K562 (cell line): ENCODE measurements at regions not wholly inside any gene's neighbourhood (a gene's known extent, or its start where the extent isn't known, plus 50 kb on each side); places are given as distances from the start of the nearest gene placed in this dataset.
"Not testable (repeated sequence)": the region's sequence is repeated elsewhere in the genome, so short reads cannot be mapped to it uniquely, and the experiment has no call there.

Source experiments
- ATAC-seq: fragments of 200-7000 bp; cut with Tn5 transposase; 3 replicates; pipeline ENCODE4 v1.9.1; 2020; ENCODE audit warnings: moderate library complexity
- BruUV-seq: library from RNA; stranded (reverse); fragments of 400-500 nt; replicated peaks from 2 replicates; lab custom pipeline; 2021; lab: Mats Ljungman, UMichigan
- CTCF ChIA-PET: fragments of 300-600 bp; formaldehyde crosslinking; extraction: SDS; loops from one replicate; lab custom pipeline; 2021; ENCODE audit warnings: low intra/inter-chr PET ratio; lab: Yijun Ruan, JAX
- POLR2A ChIA-PET: fragments of 300-600, 350-650 bp; sonication (Branson Sonifier 250); formaldehyde crosslinking; extraction: SDS; loops from one replicate; lab custom pipeline; 2021; ENCODE audit warnings: antibody characterized with exemption, inconsistent platforms; lab: Yijun Ruan, JAX
- DNase-seq, 4 experiments: peaks; one replicate each; pipeline versions ENCODE4 v3.0.0 to v3.0.0-alpha.2; 2011 to 2018; ENCODE audit warnings: low spot score in 3 of 4, mixed read lengths in 3 of 4; ENCODE audit errors: extremely low read depth in 1 of 4
- FAIRE-seq: peaks from 2 replicates; lab custom pipeline; 2011; peaks lifted over from hg19 to GRCh38; lab: Jason Lieb, UNC
- H2AFZ ChIP-seq: 2 replicates; pipeline ENCODE4 v1.6.0; 2011; ENCODE audit warnings: low read depth, low read length, control low read depth, inconsistent platforms
- H3K27ac ChIP-seq: fragments of 200-600 bp; 3 replicates; pipeline ENCODE4 v1.8.0; 2011; ENCODE audit warnings: low read depth, mild to moderate bottlenecking, control low read depth, inconsistent platforms, low read length, moderate library complexity, mixed read lengths; ENCODE audit errors: extremely low read depth
- H3K27me3 ChIP-seq, 2 experiments: fragments of 300-600 bp in 1 of 2; 2 replicates in 1 of 2; 3 replicates in 1 of 2; pipeline versions ENCODE4 v1.6.0 to v1.8.0; 2011; ENCODE audit warnings: inconsistent platforms in 2 of 2, low read length in 2 of 2, mild to moderate bottlenecking in 1 of 2, mixed read lengths in 1 of 2, moderate library complexity in 1 of 2; ENCODE audit not compliant: control insufficient read depth in 2 of 2, insufficient read depth in 2 of 2
- H3K36me3 ChIP-seq: fragments of 300-600 bp; 3 replicates; pipeline ENCODE4 v1.8.0; 2011; ENCODE audit warnings: mild to moderate bottlenecking, low read length, inconsistent platforms; ENCODE audit not compliant: control insufficient read depth, insufficient read depth
- H3K4me1 ChIP-seq, 2 experiments: fragments of 200-600 bp in 1 of 2; replicated peaks in 1 of 2; 2 replicates in 1 of 2; 3 replicates in 1 of 2; pipeline versions ENCODE4 v1.5.1 to v1.8.0; 2011; ENCODE audit warnings: inconsistent platforms in 2 of 2, low read length in 2 of 2, mild to moderate bottlenecking in 1 of 2, mixed read lengths in 1 of 2, moderate library complexity in 1 of 2; ENCODE audit not compliant: control insufficient read depth in 2 of 2, insufficient read depth in 2 of 2
- H3K4me2 ChIP-seq: 2 replicates; pipeline ENCODE4 v1.6.1; 2011; ENCODE audit warnings: low read length, control low read depth, inconsistent platforms, mixed read lengths; ENCODE audit not compliant: insufficient read depth
- H3K4me3 ChIP-seq: fragments of 200-600 bp; sonication (generic), shearing (Covaris generic); 2 replicates; pipeline ENCODE4 v1.5.1; 2016; ENCODE audit warnings: control low read depth, inconsistent platforms
- H3K79me2 ChIP-seq: fragments of 200-600 bp; 3 replicates; pipeline ENCODE4 v1.8.0; 2011; ENCODE audit warnings: low read length, inconsistent platforms; ENCODE audit not compliant: control insufficient read depth, insufficient read depth
- H3K9ac ChIP-seq, 2 experiments: 2 replicates each; pipeline versions ENCODE4 v1.6.0 to v1.6.1; 2011; ENCODE audit warnings: low read depth in 2 of 2, low read length in 2 of 2, control low read depth in 1 of 2, inconsistent platforms in 1 of 2, mild to moderate bottlenecking in 1 of 2, mixed read lengths in 1 of 2; ENCODE audit not compliant: insufficient read depth in 1 of 2
- H3K9me1 ChIP-seq: one replicate; pipeline ENCODE4 v1.6.0; 2011; ENCODE audit warnings: inconsistent platforms, mild to moderate bottlenecking, low read length, moderate library complexity; ENCODE audit not compliant: control insufficient read depth, insufficient read depth
- H3K9me3 ChIP-seq: replicated peaks from 2 replicates; pipeline ENCODE4 v1.5.1; 2011; ENCODE audit warnings: low read depth, low read length, inconsistent platforms; ENCODE audit not compliant: control insufficient read depth, insufficient read depth
- H4K20me1 ChIP-seq: replicated peaks from 2 replicates; pipeline ENCODE4 v1.6.1; 2011; ENCODE audit warnings: low read length, inconsistent platforms, mixed read lengths; ENCODE audit not compliant: control insufficient read depth, insufficient read depth
- CTCF ChIP-seq, 3 experiments: IDR thresholded peaks in 2 of 3; conservative IDR thresholded peaks in 1 of 3; 2 replicates each; pipeline ENCODE4 v1.5.1; 2011 to 2012; ENCODE audit warnings: low read length in 3 of 3, mild to moderate bottlenecking in 3 of 3, control low read depth in 2 of 3, improper control_type of control experiment in 1 of 3, inconsistent platforms in 1 of 3, low read depth in 1 of 3, mixed read lengths in 1 of 3, moderate library complexity in 1 of 3; ENCODE audit not compliant: insufficient read depth in 2 of 3
- SMC3 ChIP-seq: conservative IDR thresholded peaks from 2 replicates; pipeline ENCODE4 v1.6.1; 2011; ENCODE audit warnings: low read depth, low read length, improper control_type of control experiment; ENCODE audit not compliant: insufficient read depth
- ZNF384 ChIP-seq: IDR thresholded peaks from 2 replicates; pipeline ENCODE4 v1.6.1; 2012; ENCODE audit warnings: low read depth, low read length, improper control_type of control experiment
- WGBS: fragments of 100-300 bp; shearing (Covaris generic); methylation state at CpG from one replicate; pipeline ENCODE4 v1.1.6; 2016; ENCODE audit warnings: low coverage, mixed read lengths; ENCODE audit not compliant: insufficient coverage; ENCODE audit errors: missing lambda C conversion rate; 5-methylcytosine and 5-hydroxymethylcytosine counted together
- in situ Hi-C: fragments of 300-500 bp; cut with MboI; formaldehyde crosslinking; loops from 4 replicates; pipeline ENCODE4 v1.15.0; 2018; ENCODE audit warnings: inconsistent platforms, mixed read lengths
- intact Hi-C: fragments of 100-400 bp; cut with micrococcal nuclease; formaldehyde crosslinking; loops from 2 replicates; pipeline ENCODE4 v1.14.2; 2022

- H3K4me3 ChIP-seq, POLR2A ChIA-PET, DNase-seq, H3K9me3 ChIP-seq, in situ Hi-C loops, H3K9me1 ChIP-seq, H3K9ac ChIP-seq, H3K4me2 ChIP-seq, H2AFZ ChIP-seq, BruUV-seq, H3K27ac ChIP-seq, H3K4me1 ChIP-seq, H3K79me2 ChIP-seq, intact Hi-C loops, H4K20me1 ChIP-seq, FAIRE-seq, ATAC-seq, CTCF ChIA-PET, H3K27me3 ChIP-seq, H3K36me3 ChIP-seq: not testable (repeated sequence)
- TF ChIP-seq SMC3 (peak; percentile 46; the same call in 1 of the 2 replicates), ZNF384 (peak; percentile 91), CTCF (IDR thresholded peaks at IDR 0.05 in 2 of 3, conservative IDR thresholded peaks at IDR 0.05 in 1 of 3; ENCODE audit: insufficient read depth in 2 of 3, low read depth in 1 of 3, low read length in 3 of 3) (peak; percentile 31 to 62 (median 40); a peak in 4 of 6 replicates)
- WGBS: 0% methylated on average over 1 of the region's 1 CpG
Observed at GRCh38 chr11:3564383-3564782, 77.4 kb downstream of the ART5 start.

- BruUV-seq, in situ Hi-C loops, H3K4me1 ChIP-seq, H3K9ac ChIP-seq, H3K9me1 ChIP-seq, H3K4me2 ChIP-seq, POLR2A ChIA-PET, DNase-seq, intact Hi-C loops, H3K27me3 ChIP-seq, H3K79me2 ChIP-seq, CTCF ChIA-PET, H3K27ac ChIP-seq, ATAC-seq, H3K4me3 ChIP-seq, H4K20me1 ChIP-seq, H3K9me3 ChIP-seq, H3K36me3 ChIP-seq, H2AFZ ChIP-seq, FAIRE-seq: not testable (repeated sequence)
- 2% methylated on average over 6 of the region's 6 CpGs for WGBS
Observed at GRCh38 chr11:3554621-3555020, 87.2 kb downstream of the ART5 start.

GRCh38 chr11:3544990-3545389 is 96.8 kb downstream of the ART5 start:
- H3K9ac ChIP-seq, ATAC-seq, H3K36me3 ChIP-seq, CTCF ChIA-PET, BruUV-seq, H3K79me2 ChIP-seq, H3K4me1 ChIP-seq, H3K9me1 ChIP-seq, H3K27ac ChIP-seq, H3K4me3 ChIP-seq, H2AFZ ChIP-seq, H3K27me3 ChIP-seq, intact Hi-C loops, DNase-seq, H3K4me2 ChIP-seq, in situ Hi-C loops, POLR2A ChIA-PET, H4K20me1 ChIP-seq, FAIRE-seq, H3K9me3 ChIP-seq: not testable (repeated sequence)
- WGBS: 13% methylated on average over 9 of the region's 10 CpGs
